GM19025 (cell line): ENCODE measurements at regions not wholly inside any gene's neighbourhood (a gene's known extent, or its start where the extent isn't known, plus 50 kb on each side); places are given as distances from the start of the nearest gene placed in this dataset.
"Not testable (repeated sequence)": the region's sequence is repeated elsewhere in the genome, so short reads cannot be mapped to it uniquely, and the experiment has no call there.

Experiments used
- ATAC-seq: cut with Tn5 transposase; IDR thresholded peaks from one replicate; pipeline ENCODE4 v1.9.1; 2021; ENCODE audit warnings: mild to moderate bottlenecking, low read depth, moderate library complexity; ENCODE audit not compliant: unreplicated experiment

GRCh38 chr10:22825841-22826240, 102.0 kb upstream of the ARMC3 start:
- peak; percentile 55 for ATAC-seq

- ATAC-seq, result no peak
Observed at GRCh38 chr10:22824984-22825383, 102.9 kb upstream of the ARMC3 start.

- ATAC-seq, result no peak
Observed at GRCh38 chr10:22824520-22824919, 103.3 kb upstream of the ARMC3 start.

GRCh38 chr10:22823109-22823508, 104.7 kb upstream of the ARMC3 start:
- peak; percentile 72 for ATAC-seq

- not testable (repeated sequence) for ATAC-seq
Observed at GRCh38 chr10:22821921-22822320, 105.9 kb upstream of the ARMC3 start.

GRCh38 chr10:22821501-22821900, 106.4 kb upstream of the ARMC3 start:
- ATAC-seq, result no peak

GRCh38 chr10:22816298-22816653, 101.9 kb upstream of the PIP4K2A start:
- ATAC-seq, result no peak

GRCh38 chr10:22810643-22811465, 96.5 kb upstream of the PIP4K2A start:
- ATAC-seq, result no peak

GRCh38 chr10:22807238-22807637, 92.9 kb upstream of the PIP4K2A start:
- no peak for ATAC-seq

- ATAC-seq, result no peak
Observed at GRCh38 chr10:22805304-22805703, 90.9 kb upstream of the PIP4K2A start.

- no peak for ATAC-seq
Observed at GRCh38 chr10:22803261-22803885, 89.0 kb upstream of the PIP4K2A start.

GRCh38 chr10:22801785-22802184, 87.4 kb upstream of the PIP4K2A start:
- ATAC-seq, result no peak

GRCh38 chr10:22797796-22798195, 83.4 kb upstream of the PIP4K2A start:
- not testable (repeated sequence) for ATAC-seq

- no peak for ATAC-seq
Observed at GRCh38 chr10:22795546-22795945, 81.2 kb upstream of the PIP4K2A start.

- ATAC-seq, result no peak
Observed at GRCh38 chr10:22792161-22792560, 77.8 kb upstream of the PIP4K2A start.

- no peak for ATAC-seq
Observed at GRCh38 chr10:22791665-22792064, 77.3 kb upstream of the PIP4K2A start.

- no peak for ATAC-seq
Observed at GRCh38 chr10:22784668-22785067, 70.3 kb upstream of the PIP4K2A start.

GRCh38 chr10:22783807-22784206, 69.4 kb upstream of the PIP4K2A start:
- no peak for ATAC-seq

- ATAC-seq, result no peak
Observed at GRCh38 chr10:22780474-22780885, 66.1 kb upstream of the PIP4K2A start.

GRCh38 chr10:22779331-22780019, 65.1 kb upstream of the PIP4K2A start:
- no peak for ATAC-seq

- ATAC-seq, result no peak
Observed at GRCh38 chr10:22774102-22774501, 59.7 kb upstream of the PIP4K2A start.
